Mammary epithelial cell (primary cell): ENCODE measurements at regions not wholly inside any gene's neighbourhood (a gene's known extent, or its start where the extent isn't known, plus 50 kb on each side); places are given as distances from the start of the nearest gene placed in this dataset.

Experiments
- EZH2 ChIP-seq: IDR thresholded peaks from 2 replicates; pipeline ENCODE4 v1.6.1; 2012; ENCODE audit warnings: low read length, inconsistent platforms, borderline replicate concordance
- TF ChIP-seq, protein P1 (sequence below), 2 donors: IDR thresholded peaks in 1 of 2; conservative IDR thresholded peaks in 1 of 2; 2 replicates each; pipeline ENCODE4 v1.5.1; 2011 to 2012; ENCODE audit warnings: inconsistent platforms in 2 of 2, low read length in 2 of 2, mild to moderate bottlenecking in 2 of 2, control low read depth in 1 of 2, low read depth in 1 of 2; ENCODE audit not compliant: insufficient read depth in 1 of 2; ENCODE audit errors: extremely low read depth in 1 of 2

- TF ChIP-seq, protein P1, sequence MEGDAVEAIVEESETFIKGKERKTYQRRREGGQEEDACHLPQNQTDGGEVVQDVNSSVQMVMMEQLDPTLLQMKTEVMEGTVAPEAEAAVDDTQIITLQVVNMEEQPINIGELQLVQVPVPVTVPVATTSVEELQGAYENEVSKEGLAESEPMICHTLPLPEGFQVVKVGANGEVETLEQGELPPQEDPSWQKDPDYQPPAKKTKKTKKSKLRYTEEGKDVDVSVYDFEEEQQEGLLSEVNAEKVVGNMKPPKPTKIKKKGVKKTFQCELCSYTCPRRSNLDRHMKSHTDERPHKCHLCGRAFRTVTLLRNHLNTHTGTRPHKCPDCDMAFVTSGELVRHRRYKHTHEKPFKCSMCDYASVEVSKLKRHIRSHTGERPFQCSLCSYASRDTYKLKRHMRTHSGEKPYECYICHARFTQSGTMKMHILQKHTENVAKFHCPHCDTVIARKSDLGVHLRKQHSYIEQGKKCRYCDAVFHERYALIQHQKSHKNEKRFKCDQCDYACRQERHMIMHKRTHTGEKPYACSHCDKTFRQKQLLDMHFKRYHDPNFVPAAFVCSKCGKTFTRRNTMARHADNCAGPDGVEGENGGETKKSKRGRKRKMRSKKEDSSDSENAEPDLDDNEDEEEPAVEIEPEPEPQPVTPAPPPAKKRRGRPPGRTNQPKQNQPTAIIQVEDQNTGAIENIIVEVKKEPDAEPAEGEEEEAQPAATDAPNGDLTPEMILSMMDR (conservative IDR thresholded peaks at IDR 0.05 in 1 of 2, IDR thresholded peaks at IDR 0.05 in 1 of 2; ENCODE audit: extremely low read depth in 1 of 2, insufficient read depth in 1 of 2, low read depth in 1 of 2, low read length in 2 of 2): no peak
- TF ChIP-seq EZH2: no peak
Observed at GRCh38 chr13:70523622-70524021, 415.4 kb upstream of the KLHL1 start.
